Astrocyte of the cerebellum (primary cell): ENCODE measurements at regions not wholly inside any gene's neighbourhood (a gene's known extent, or its start where the extent isn't known, plus 50 kb on each side); places are given as distances from the start of the nearest gene placed in this dataset.
"Not testable (repeated sequence)": the region's sequence is repeated elsewhere in the genome, so short reads cannot be mapped to it uniquely, and the experiment has no call there.

Source experiments
- DNase-seq: peaks from one replicate; pipeline ENCODE4 v3.0.0-alpha.2; 2011; ENCODE audit warnings: low read depth
- H3K4me3 ChIP-seq: 2 replicates; pipeline ENCODE4 v1.5.1; 2011; ENCODE audit warnings: mild to moderate bottlenecking, low read depth, low read length, moderate library complexity
- in situ Hi-C: cut with HindIII; loops from 2 replicates; pipeline ENCODE4 v1.10.0; 2017; ENCODE audit warnings: low sequenced_read_pairs
- TF ChIP-seq, protein P1 (sequence below): IDR thresholded peaks from 2 replicates; pipeline ENCODE4 v1.5.1; 2012; ENCODE audit warnings: low read length, low read depth, moderate library complexity, mild to moderate bottlenecking; ENCODE audit errors: missing control alignments

DNA sequence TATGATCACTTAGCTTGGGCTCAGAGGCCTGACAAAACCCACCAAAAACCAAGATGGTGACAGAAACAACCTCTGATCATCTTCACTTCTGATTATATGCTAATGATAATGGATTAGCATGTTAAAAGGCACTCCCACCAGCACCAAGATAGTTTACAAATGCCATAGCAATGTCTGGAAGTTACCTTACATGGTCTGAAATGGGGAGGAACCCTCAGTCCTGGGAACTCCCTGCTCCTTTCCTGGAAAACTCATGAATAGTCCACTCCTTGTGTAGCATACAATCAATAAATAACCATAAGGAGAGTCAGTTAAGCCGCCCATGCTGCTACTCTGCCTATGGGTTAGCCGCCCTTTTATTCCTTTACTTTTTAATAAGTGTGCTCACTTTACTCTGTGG lies 120.0 kb upstream of the HS3ST4 start:
- H3K4me3 ChIP-seq, result no peak overlapping the region
- TF ChIP-seq, protein P1, sequence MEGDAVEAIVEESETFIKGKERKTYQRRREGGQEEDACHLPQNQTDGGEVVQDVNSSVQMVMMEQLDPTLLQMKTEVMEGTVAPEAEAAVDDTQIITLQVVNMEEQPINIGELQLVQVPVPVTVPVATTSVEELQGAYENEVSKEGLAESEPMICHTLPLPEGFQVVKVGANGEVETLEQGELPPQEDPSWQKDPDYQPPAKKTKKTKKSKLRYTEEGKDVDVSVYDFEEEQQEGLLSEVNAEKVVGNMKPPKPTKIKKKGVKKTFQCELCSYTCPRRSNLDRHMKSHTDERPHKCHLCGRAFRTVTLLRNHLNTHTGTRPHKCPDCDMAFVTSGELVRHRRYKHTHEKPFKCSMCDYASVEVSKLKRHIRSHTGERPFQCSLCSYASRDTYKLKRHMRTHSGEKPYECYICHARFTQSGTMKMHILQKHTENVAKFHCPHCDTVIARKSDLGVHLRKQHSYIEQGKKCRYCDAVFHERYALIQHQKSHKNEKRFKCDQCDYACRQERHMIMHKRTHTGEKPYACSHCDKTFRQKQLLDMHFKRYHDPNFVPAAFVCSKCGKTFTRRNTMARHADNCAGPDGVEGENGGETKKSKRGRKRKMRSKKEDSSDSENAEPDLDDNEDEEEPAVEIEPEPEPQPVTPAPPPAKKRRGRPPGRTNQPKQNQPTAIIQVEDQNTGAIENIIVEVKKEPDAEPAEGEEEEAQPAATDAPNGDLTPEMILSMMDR, result no peak
- in situ Hi-C loops, result no loop called here
- no peak for DNase-seq

DNA sequence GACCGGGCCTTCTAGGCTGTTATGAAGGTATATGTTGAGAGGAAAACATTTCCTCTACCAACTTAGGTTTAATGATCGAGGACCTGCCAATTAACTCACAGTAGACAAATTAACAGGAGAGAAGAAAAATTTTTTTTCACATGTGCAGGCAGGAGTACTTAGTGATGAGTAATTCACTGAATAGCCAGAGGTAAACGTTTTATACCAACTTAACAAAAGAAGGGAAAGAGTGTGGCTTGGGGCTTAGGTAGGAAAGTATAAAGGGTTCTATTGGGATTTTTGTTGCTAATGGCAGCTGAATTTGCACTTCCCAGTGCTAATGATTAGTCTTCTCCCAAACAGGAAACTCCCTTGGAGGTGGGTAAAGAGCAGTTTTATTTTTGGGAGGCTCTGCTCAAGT lies 121.6 kb upstream of the HS3ST4 start:
- TF ChIP-seq, protein P1, result no peak
- no peak for DNase-seq
- in situ Hi-C loops, result no loop called here
- no peak overlapping the region for H3K4me3 ChIP-seq

DNA sequence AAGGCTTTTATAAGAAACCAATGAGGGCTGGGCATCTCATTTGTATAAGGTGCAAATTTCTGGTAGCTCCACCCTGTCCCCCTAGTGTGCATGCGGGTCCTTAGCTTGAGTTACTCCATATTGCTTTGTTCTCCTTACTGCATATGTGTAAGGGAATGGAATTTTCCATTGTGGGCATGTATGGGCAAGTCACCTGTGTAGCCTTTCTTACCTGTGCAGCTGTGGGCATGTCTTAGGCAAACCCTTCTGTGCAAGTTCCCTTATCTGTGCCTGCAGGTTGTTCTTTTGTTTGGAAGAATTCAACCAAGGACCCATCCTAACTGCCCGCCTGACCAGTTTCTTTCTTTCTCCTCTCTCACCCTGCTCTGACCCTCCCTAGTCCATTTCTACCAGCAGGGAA lies 122.8 kb upstream of the HS3ST4 start:
- DNase-seq, result no peak
- in situ Hi-C loops, result no loop called here
- no peak overlapping the region for H3K4me3 ChIP-seq
- TF ChIP-seq, protein P1, result no peak

DNA sequence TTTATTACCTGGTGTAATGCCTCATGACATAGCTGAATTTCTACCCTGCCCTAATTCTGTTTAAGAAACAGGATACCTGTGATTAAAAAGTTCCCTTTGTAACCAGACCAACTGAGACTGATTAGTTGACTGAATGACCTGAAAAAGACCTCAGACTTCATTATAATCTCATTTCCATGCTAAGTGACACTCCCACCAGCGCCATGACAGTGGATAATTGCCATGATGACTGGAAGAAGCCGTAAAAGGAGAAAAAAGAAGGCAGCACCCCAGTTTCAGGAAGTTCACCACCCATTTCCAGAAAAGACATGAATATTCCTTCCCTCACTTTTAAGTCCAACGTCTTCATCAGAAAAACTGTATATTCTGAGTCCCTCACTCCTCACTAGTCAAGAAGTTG lies 125.6 kb upstream of the HS3ST4 start:
- in situ Hi-C loops, result no loop called here
- no peak for DNase-seq
- no peak overlapping the region for H3K4me3 ChIP-seq
- TF ChIP-seq, protein P1, result no peak

DNA sequence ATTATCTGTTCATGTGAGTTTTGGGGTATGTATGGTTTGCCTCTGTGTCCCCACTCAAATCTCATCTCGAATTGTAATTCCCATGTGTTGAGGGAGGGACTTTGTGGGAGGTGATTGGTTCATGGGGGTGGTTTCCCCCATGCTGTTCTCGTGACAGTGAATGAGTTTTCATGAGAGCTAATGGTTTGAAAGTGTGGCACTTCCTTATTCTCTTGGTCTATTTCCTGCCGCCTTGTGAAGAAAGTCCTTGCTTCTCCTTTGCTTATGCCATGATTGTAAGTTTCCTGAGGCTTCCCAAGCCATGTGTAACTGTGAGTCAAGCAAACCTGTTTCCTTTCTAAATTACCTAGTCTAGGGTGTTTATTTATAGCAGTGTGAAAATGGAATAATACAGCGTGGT lies 128.1 kb upstream of the HS3ST4 start:
- DNase-seq, result no peak
- TF ChIP-seq, protein P1, result no peak
- in situ Hi-C loops, result no loop called here
- H3K4me3 ChIP-seq, result no peak overlapping the region

DNA sequence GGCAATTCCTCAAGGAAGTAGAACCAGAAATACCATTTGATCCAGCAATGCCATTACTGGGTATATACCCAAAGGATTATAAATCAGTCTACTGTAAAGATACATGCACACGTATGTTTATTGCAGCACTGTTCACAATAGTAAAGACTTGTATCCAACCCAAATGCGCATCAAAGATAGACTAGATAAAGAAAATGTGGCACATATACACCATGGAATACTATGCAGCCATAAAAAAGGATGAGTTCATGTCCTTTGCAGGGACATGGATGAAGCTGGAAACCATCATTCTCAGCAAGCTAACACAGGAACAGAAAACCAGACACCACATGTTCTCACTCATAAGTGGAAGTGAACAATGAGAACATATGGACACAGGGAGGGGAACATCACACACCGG lies 130.0 kb upstream of the HS3ST4 start:
- in situ Hi-C loops, DNase-seq, H3K4me3 ChIP-seq: not testable (repeated sequence)

DNA sequence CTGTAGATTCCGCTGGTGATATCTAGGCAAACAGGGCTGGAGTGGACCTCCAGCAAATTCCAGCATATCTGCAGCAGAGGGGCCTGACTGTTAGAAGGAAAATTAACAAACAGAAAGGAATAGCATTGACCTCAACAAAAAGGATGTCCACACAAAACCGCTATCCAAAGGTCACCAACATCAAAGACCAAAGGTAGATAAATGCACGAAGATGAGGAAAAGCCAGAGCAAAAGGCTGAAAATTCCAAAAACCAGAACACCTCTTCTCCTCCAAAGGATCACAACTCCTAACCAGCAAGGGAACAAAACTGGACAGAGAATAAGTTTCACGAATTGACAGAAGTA lies 134.8 kb upstream of the HS3ST4 start:
- DNase-seq, H3K4me3 ChIP-seq, in situ Hi-C loops: not testable (repeated sequence)

DNA sequence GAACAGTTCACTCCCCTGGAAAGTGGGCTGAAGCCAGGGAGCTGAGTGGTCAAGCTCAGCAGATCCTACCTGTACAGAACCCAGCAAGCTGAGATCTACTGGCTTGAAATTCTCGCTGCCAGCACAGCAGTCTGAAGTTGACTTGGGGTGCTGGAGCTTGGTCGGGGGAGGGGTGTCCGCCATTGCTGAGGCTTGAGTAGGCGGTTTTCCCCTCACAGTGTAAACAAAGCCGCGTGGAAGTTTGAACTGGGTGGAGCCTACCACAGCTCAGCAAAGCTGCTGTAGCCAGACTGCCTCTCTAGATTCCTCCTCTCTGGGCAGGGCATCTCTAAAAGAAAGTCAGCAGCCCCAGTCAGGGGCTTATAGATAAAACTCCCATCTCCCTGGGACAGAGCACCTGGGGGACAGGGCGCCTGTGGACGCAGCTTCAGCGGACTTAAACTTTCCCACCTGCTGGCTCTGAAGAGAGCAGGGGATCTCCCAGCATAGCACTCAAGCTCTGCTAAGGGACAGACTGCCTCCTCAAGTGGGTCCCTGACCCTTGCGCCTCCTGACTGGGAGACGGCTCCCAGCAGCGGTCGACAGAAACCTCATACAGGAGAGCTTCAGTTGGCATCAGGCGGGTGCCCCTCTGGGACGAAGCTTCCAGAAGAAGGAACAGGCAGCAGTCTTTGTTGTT lies 135.3 kb upstream of the HS3ST4 start:
- DNase-seq, H3K4me3 ChIP-seq, in situ Hi-C loops: not testable (repeated sequence)
